GM06990 (cell line): ENCODE measurements at regions not wholly inside any gene's neighbourhood (a gene's known extent, or its start where the extent isn't known, plus 50 kb on each side); places are given as distances from the start of the nearest gene placed in this dataset.

Experiments used
- DNase-seq: peaks from one replicate; pipeline ENCODE4 v3.0.0-alpha.2; 2011; ENCODE audit not compliant: insufficient read length; ENCODE audit errors: extremely low read depth
- H3K27me3 ChIP-seq: replicated peaks from 2 replicates; pipeline ENCODE4 v1.6.0; 2011; ENCODE audit warnings: low read length; ENCODE audit not compliant: control insufficient read depth, insufficient read depth
- H3K36me3 ChIP-seq: 2 replicates; pipeline ENCODE4 v1.5.1; 2011; ENCODE audit warnings: low read length; ENCODE audit not compliant: control insufficient read depth, insufficient read depth
- H3K4me3 ChIP-seq: replicated peaks from 2 replicates; pipeline ENCODE4 v1.5.1; 2011; ENCODE audit warnings: low read depth, mild to moderate bottlenecking, control low read depth, low read length
- TF ChIP-seq, protein P1 (sequence below): IDR thresholded peaks from 2 replicates; pipeline ENCODE4 v1.5.1; 2011; ENCODE audit warnings: low read length, control low read depth, mild to moderate bottlenecking, inconsistent platforms; ENCODE audit not compliant: insufficient read depth, poor library complexity, severe bottlenecking

DNA sequence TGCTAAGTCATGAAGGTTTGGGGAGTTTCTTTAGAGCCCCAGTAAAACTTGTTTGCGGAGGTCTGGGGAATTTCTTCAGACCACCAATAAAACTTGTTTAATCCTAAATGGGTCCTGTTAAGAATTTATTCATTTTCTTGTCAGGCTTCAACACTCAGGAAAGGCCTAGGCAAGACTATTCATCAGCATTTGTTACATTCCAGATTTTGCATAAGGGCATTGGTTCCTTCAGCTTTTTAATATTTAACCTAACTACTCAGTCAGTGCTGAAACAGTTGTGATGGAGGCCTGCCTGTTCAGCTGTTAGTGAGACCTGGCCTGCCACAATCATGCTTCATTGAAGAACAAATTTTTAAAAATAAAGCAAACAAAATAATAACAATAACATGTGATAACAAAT lies 954.2 kb upstream of the SEMA6D start:
- no peak for DNase-seq
- Histone ChIP-seq H3K4me3 (no peak overlapping the region), H3K27me3 (no peaks in the 10 kb centered on the region), H3K36me3 (no peaks in the 10 kb centered on the region)
- TF ChIP-seq, protein P1, sequence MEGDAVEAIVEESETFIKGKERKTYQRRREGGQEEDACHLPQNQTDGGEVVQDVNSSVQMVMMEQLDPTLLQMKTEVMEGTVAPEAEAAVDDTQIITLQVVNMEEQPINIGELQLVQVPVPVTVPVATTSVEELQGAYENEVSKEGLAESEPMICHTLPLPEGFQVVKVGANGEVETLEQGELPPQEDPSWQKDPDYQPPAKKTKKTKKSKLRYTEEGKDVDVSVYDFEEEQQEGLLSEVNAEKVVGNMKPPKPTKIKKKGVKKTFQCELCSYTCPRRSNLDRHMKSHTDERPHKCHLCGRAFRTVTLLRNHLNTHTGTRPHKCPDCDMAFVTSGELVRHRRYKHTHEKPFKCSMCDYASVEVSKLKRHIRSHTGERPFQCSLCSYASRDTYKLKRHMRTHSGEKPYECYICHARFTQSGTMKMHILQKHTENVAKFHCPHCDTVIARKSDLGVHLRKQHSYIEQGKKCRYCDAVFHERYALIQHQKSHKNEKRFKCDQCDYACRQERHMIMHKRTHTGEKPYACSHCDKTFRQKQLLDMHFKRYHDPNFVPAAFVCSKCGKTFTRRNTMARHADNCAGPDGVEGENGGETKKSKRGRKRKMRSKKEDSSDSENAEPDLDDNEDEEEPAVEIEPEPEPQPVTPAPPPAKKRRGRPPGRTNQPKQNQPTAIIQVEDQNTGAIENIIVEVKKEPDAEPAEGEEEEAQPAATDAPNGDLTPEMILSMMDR: no peak

- DNase-seq: no peak
- no peak overlapping the region for H3K4me3 ChIP-seq
- H3K36me3 ChIP-seq: no peaks in the 10 kb centered on the region
- TF ChIP-seq, protein P1: no peak
- no peaks in the 10 kb centered on the region for H3K27me3 ChIP-seq
Observed at GRCh38 chr15:46764851-46765250, 952.5 kb upstream of the SEMA6D start.

- TF ChIP-seq, protein P1: no peak
- Histone ChIP-seq H3K4me3 (no peak overlapping the region), H3K36me3 (no peaks in the 10 kb centered on the region), H3K27me3 (no peaks in the 10 kb centered on the region)
- no peak for DNase-seq
Observed at GRCh38 chr15:46766021-46766420, 951.3 kb upstream of the SEMA6D start.

DNA sequence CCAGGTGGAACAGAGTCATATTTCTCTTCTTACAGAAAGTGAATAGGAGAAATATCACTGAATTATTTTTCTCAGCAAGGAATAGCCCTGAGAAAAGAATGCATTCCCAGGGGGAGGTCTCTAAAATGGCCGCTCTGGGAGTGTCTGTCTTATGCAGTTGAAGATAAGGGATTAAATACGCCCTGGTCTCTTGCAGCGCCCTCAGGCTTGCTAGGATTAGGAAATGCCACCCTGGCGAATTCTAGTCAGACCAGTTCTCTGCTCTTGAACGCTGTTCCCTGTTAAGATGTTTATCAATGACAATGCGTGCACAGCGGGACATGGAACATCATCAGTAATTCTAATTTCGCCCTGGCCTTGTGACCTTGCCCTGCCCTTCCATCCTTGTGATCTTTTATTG lies 949.0 kb upstream of the SEMA6D start:
- DNase-seq: no peak

GRCh38 chr15:46773016-46773415 lies 944.3 kb upstream of the SEMA6D start:
- TF ChIP-seq, protein P1: no peak

More for the DNA sequence above, 949.0 kb upstream of the SEMA6D start:
- TF ChIP-seq, protein P1: no peak
- no peaks in the 10 kb centered on the region for H3K36me3 ChIP-seq
- H3K4me3 ChIP-seq: no peak overlapping the region
- H3K27me3 ChIP-seq: no peaks in the 10 kb centered on the region

DNA sequence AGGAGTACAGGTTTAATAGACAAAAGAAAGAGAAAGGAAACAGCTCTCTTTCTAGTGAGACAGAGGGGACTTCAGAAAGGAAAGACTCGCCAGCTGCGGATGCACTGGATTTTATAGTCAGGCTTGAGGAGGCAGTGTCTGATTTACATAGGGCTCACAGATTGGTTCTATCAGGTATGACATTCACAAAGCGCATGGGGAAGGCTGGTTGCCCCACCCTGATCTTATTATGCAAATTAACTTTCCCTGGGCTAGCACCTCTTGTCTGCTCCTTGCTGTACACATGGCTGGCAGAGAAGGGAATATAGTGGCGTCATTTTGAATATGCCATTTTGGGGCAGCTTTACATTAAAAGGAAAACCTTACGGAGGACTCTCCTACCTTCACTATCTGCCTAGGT lies 938.4 kb upstream of the SEMA6D start:
- Histone ChIP-seq H3K27me3 (no peaks in the 10 kb centered on the region), H3K36me3 (no peaks in the 10 kb centered on the region), H3K4me3 (no peak overlapping the region)
- TF ChIP-seq, protein P1: no peak
- no peak for DNase-seq

More at GRCh38 chr15:46773016-46773415, 944.3 kb upstream of the SEMA6D start:
- H3K27me3 ChIP-seq: no peaks in the 10 kb centered on the region
- no peaks in the 10 kb centered on the region for H3K36me3 ChIP-seq
- no peak overlapping the region for H3K4me3 ChIP-seq
- no peak for DNase-seq
